ENCODE measurements at regions not wholly inside any gene's neighbourhood (a gene's known extent, or its start where the extent isn't known, plus 50 kb on each side); places are given as distances from the start of the nearest gene placed in this dataset.

DNA sequence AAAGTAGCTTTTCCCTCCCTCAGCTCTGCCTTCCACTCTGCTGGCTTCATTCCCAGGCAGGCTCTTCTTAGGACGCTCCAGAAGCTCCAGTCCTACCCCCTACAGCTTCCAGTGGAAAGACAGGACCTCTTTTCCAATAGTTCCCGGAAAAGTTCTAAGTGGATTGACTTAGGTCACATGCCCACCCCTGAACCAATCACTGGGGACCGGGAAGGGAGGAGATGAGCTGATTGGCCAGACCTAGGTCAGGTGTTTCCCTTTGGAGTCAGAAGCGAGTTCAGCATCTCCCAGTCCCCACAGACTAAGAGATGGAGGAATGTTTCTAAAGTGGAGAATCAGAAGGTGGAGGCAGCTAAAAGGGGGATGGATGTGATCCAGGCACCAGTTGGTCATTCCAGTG is 62.9 kb upstream of the KCNG1 start:
- TF ChIP-seq CTCF (IDR thresholded peaks at IDR 0.05) (no peak), POLR2AphosphoS5 (IDR thresholded peaks at IDR 0.05) (no peak), EP300 (IDR thresholded peaks at IDR 0.05) (no peak), POLR2A (IDR thresholded peaks at IDR 0.05; ENCODE audit: low read depth) (no peak)
- Histone ChIP-seq H3K36me3 (no peaks in the 10 kb centered on the region), H3K4me1 (peaks cover 0 to 2% (median under 1%) of the 10 kb centered on the region in 4 donors), H3K9me3 (no peaks in the 10 kb centered on the region), H3K27ac (replicated peaks in 1 of 4) (no peak overlapping the region), H3K27me3 (peaks cover 0 to 49% (median 5%) of the 10 kb centered on the region in 4 donors), H3K4me3 (no peak overlapping the region)
- no peak for DNase-seq (ENCODE audit: extremely low spot score)
- intact Hi-C loops (cut with DNase I): no loop called here
- WGBS: 75% methylated on average over 3 of the region's 4 CpGs

DNA sequence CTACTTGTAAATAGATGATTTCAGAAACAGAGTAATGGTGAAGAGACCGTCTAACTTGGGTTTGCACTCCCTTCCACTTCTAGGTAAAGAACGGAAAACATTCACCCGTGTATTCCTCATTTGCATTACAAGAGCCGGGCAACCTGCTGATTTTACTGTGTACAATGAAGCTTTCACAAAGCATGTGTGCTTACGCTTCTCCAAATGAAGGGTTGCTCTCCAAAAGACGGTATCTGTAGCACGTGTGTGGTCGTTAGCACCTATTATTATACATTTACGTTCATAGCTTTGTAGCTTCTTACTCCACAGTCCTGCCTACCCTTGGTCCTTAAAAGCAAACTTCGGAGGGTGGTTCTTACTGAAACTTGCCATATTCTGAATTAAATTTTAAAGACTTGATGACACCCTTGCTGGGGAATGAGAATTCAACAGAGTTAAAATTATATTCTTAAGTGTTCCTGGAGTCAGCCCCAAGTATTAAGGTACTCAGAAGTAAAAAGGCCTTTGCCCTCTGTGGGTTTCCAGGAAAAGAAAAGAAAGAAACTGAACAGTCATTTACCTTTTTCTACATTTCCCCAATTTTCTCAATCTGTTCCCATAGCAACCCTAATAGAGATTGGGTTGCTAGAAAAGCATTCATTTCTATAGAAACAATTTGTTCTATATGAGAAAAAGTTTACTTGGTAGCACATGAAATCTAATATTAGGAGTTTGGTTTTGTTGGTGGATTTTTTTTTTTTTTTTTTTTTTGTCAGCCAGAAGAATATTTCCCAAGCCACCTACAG is 61.9 kb upstream of the KCNG1 start:
- Histone ChIP-seq H3K9me3 (no peaks in the 10 kb centered on the region), H3K27me3 (peaks cover 0 to 42% (median 3%) of the 10 kb centered on the region in 4 donors), H3K27ac (replicated peaks in 1 of 4) (no peak overlapping the region), H3K36me3 (no peaks in the 10 kb centered on the region), H3K4me1 (peaks cover 0 to 6% (median 5%) of the 10 kb centered on the region in 4 donors), H3K4me3 (no peak overlapping the region)
- intact Hi-C loops (cut with DNase I): no loop called here
- TF ChIP-seq EP300 (IDR thresholded peaks at IDR 0.05) (no peak), POLR2AphosphoS5 (IDR thresholded peaks at IDR 0.05) (no peak), POLR2A (IDR thresholded peaks at IDR 0.05; ENCODE audit: low read depth) (no peak), CTCF (IDR thresholded peaks at IDR 0.05) (no peak)
- no peak for DNase-seq (ENCODE audit: extremely low spot score)
- WGBS: 81% methylated on average over 10 of the region's 10 CpGs

- H3K9me3 ChIP-seq: no peaks in the 10 kb centered on the region
- H3K27ac ChIP-seq (replicated peaks in 1 of 4): no peak overlapping the region
- intact Hi-C loops (cut with DNase I): no loop called here
- DNase-seq (ENCODE audit: extremely low spot score): no peak
- TF ChIP-seq POLR2AphosphoS5 (IDR thresholded peaks at IDR 0.05) (no peak), EP300 (IDR thresholded peaks at IDR 0.05) (no peak), POLR2A (IDR thresholded peaks at IDR 0.05; ENCODE audit: low read depth) (no peak), CTCF (IDR thresholded peaks at IDR 0.05) (no peak)
- H3K4me3 ChIP-seq: no peak overlapping the region
- peaks cover 0 to 30% (median 3%) of the 10 kb centered on the region in 4 donors for H3K27me3 ChIP-seq
- H3K36me3 ChIP-seq: no peaks in the 10 kb centered on the region
- peaks cover 0 to 6% (median 5%) of the 10 kb centered on the region in 4 donors for H3K4me1 ChIP-seq
- WGBS: 85% methylated on average over 4 of the region's 4 CpGs
These were observed 60.5 kb upstream of the KCNG1 start for GRCh38 chr20:51083447-51083846.

DNA sequence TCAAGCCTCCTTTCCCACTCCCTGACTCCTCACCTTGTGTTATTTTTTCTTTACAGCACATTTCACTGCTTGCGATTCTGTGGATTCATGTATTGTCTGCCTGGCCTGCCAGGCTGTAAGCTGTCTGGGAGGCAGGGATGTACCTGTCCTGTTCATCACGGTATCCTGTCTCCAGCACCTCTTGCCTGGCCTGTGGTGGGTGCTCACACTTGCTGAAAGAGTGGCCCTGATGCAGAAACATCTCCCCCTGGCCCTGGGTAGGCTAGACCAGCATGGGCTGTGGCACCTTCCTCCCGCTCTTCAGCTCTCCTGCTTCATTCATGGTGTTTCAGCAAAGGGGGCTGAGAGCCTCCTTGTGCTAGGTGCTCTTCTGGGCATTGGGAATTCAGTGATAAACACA is 60.1 kb upstream of the KCNG1 start:
- DNase-seq (ENCODE audit: extremely low spot score): no peak
- Histone ChIP-seq H3K27ac (replicated peaks in 1 of 4) (no peak overlapping the region), H3K27me3 (peaks cover 0 to 26% (median 3%) of the 10 kb centered on the region in 4 donors), H3K9me3 (no peaks in the 10 kb centered on the region), H3K4me1 (peaks cover 0 to 7% (median 5%) of the 10 kb centered on the region in 4 donors), H3K36me3 (no peaks in the 10 kb centered on the region), H3K4me3 (no peak overlapping the region)
- WGBS: 97% methylated on average over 3 of the region's 3 CpGs
- TF ChIP-seq POLR2AphosphoS5 (IDR thresholded peaks at IDR 0.05) (no peak), CTCF (IDR thresholded peaks at IDR 0.05) (no peak), EP300 (IDR thresholded peaks at IDR 0.05) (no peak), POLR2A (IDR thresholded peaks at IDR 0.05; ENCODE audit: low read depth) (no peak)
- intact Hi-C loops (cut with DNase I): no loop called here

Measured in esophagus muscularis mucosa (tissue), 4 donors.